ENCODE measurements at regions not wholly inside any gene's neighbourhood (a gene's known extent, or its start where the extent isn't known, plus 50 kb on each side); places are given as distances from the start of the nearest gene placed in this dataset.
A peak's percentile ranks its signal among the peaks of the same experiment; 100 is the strongest.

GRCh38 chr13:73580513-73581267 is 521.9 kb downstream of the KLF5 start:
- H3K4me3 Mint-ChIP-seq = no peak overlapping the region
- DNase-seq = no peak
- ATAC-seq (replicated peaks in 1 of 2) = no peak
- H3K4me1 Mint-ChIP-seq (ENCODE audit: low read depth) = no peaks in the 10 kb centered on the region
- H3K27ac Mint-ChIP-seq = no peak overlapping the region
- H3K9me3 Mint-ChIP-seq = peaks cover 0 to 4% of the 10 kb centered on the region in 2 donors
- no peaks in the 10 kb centered on the region for H3K36me3 Mint-ChIP-seq (ENCODE audit: insufficient read depth in 2 of 2)
- H3K27me3 Mint-ChIP-seq (ENCODE audit: low read depth) = no peaks in the 10 kb centered on the region

DNA sequence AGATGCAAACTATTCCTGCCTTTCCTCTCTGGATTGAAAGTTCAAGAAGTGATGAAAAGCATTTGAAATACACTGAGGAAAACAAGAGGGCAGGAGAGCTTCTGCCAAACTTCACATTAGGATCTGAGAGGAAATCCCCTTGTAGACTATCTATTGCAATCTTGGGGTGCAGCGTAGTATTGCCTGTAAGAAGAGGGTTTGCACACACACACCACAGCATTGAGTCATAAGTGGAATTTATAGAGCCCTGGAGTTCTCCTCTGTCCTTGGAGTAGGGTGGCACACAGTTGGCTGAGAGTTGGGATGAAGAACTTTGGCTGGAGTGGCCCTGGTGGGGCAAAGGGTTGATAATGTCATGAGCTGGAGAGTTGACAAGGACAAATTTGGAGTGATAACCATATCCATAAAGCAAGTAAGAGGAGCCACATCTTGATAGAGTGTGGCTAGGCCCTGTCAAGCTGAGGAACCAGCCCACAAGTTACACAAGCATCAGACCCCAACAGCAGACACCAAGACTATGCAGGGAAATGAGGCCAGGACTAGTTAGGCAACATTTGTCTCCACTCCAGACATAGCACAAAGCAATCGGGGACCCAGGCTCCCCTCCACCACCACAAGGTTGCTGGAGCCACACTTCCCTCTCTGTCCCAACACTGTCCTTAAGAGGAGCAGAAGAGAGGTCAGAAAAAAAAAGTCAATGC is 520.9 kb downstream of the KLF5 start:
- H3K4me3 Mint-ChIP-seq = no peak overlapping the region
- H3K27ac Mint-ChIP-seq = no peak overlapping the region
- no peaks in the 10 kb centered on the region for H3K4me1 Mint-ChIP-seq (ENCODE audit: low read depth)
- no peaks in the 10 kb centered on the region for H3K27me3 Mint-ChIP-seq (ENCODE audit: low read depth)
- DNase-seq (no peak), ATAC-seq (replicated peaks in 1 of 2) (no peak)
- H3K9me3 Mint-ChIP-seq = no peaks in the 10 kb centered on the region
- no peaks in the 10 kb centered on the region for H3K36me3 Mint-ChIP-seq (ENCODE audit: insufficient read depth in 2 of 2)

GRCh38 chr13:73578251-73578875 is 519.6 kb downstream of the KLF5 start:
- no peak for ATAC-seq (replicated peaks in 1 of 2)
- no peak for DNase-seq
- Mint-ChIP-seq H3K9me3 (no peaks in the 10 kb centered on the region), H3K27ac (no peak overlapping the region), H3K4me1 (ENCODE audit: low read depth) (no peaks in the 10 kb centered on the region), H3K36me3 (ENCODE audit: insufficient read depth in 2 of 2) (no peaks in the 10 kb centered on the region), H3K27me3 (ENCODE audit: low read depth) (no peaks in the 10 kb centered on the region), H3K4me3 (no peak overlapping the region)

DNA sequence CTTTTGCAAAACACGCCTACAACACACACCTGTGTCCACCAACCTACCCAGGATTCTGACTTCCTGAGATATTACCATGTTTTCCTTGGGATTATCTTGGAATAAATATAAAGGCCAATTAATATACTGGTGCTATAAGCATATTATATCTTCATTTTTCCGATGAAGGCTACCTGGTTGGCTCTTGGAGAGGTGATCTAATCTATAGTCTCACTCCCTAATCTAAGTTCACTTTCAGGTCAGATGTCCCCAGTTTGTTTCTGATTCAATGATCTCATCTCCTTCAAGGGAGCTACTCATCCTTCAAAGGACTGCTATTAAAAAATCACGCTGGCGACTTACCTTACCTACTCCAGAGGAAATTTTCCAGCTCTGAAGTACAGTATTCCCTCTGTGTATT is 517.5 kb downstream of the KLF5 start:
- H3K27me3 Mint-ChIP-seq (ENCODE audit: low read depth) = no peaks in the 10 kb centered on the region
- ATAC-seq (replicated peaks in 1 of 2) (no peak), DNase-seq (no peak)
- H3K36me3 Mint-ChIP-seq (ENCODE audit: insufficient read depth in 2 of 2) = no peaks in the 10 kb centered on the region
- no peak overlapping the region for H3K27ac Mint-ChIP-seq
- no peaks in the 10 kb centered on the region for H3K4me1 Mint-ChIP-seq (ENCODE audit: low read depth)
- H3K9me3 Mint-ChIP-seq = no peaks in the 10 kb centered on the region
- no peak overlapping the region for H3K4me3 Mint-ChIP-seq

- no peak overlapping the region for H3K27ac Mint-ChIP-seq
- no peaks in the 10 kb centered on the region for H3K27me3 Mint-ChIP-seq (ENCODE audit: low read depth)
- no peaks in the 10 kb centered on the region for H3K4me1 Mint-ChIP-seq (ENCODE audit: low read depth)
- H3K4me3 Mint-ChIP-seq = no peak overlapping the region
- ATAC-seq (replicated peaks in 1 of 2) (no peak), DNase-seq (no peak)
- no peaks in the 10 kb centered on the region for H3K9me3 Mint-ChIP-seq
- H3K36me3 Mint-ChIP-seq (ENCODE audit: insufficient read depth in 2 of 2) = no peaks in the 10 kb centered on the region
Observed at GRCh38 chr13:73572824-73573223, 514.0 kb downstream of the KLF5 start.

DNA sequence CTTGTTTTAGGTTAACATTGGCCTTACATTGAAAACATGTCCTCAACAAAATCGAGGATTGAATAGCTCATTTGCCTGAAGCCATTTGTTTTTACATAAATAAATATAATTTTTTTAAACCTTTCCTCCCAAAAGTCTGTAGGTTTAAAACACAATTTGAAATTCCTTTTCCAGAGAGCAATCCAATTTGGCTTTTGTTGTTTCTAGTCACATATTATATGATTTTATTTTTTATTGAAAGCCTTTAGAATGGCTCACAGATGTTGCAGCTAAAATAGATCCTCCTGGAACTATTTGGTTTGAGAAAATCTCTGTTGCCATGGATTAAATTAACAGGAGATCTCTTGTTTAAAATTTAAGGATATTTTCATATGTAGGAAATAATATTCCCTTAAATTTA is 512.6 kb downstream of the KLF5 start:
- ATAC-seq (replicated peaks in 1 of 2) (no peak), DNase-seq (no peak)
- Mint-ChIP-seq H3K4me3 (no peak overlapping the region), H3K4me1 (ENCODE audit: low read depth) (no peaks in the 10 kb centered on the region), H3K9me3 (no peaks in the 10 kb centered on the region), H3K27ac (no peak overlapping the region), H3K36me3 (ENCODE audit: insufficient read depth in 2 of 2) (no peaks in the 10 kb centered on the region), H3K27me3 (ENCODE audit: low read depth) (no peaks in the 10 kb centered on the region)

DNA sequence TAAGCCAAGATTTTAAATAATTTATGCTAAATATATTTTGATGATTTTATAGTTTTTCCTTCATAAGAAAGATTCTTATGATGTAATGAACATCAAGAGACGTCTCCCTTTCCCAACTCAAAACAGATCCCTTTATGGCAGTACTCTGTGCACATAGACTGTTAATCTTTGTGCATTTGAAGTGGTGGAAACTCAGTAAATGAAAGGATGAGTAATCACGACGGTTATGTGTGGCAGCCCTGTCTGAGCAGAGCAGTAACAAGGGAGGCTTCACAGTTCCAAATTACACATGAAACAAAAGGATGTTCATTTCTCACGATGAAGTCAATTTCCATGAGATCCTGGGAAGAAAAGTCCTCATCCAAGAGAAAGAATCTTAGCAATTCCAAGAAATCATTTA is 498.1 kb downstream of the KLF5 start:
- ATAC-seq (replicated peaks in 1 of 2) (peak; percentile 66 to 80), DNase-seq (no peak)
- Mint-ChIP-seq H3K4me1 (ENCODE audit: low read depth) (no peaks in the 10 kb centered on the region), H3K36me3 (ENCODE audit: insufficient read depth in 2 of 2) (peaks cover 0 to 1% of the 10 kb centered on the region in 2 donors), H3K4me3 (no peak overlapping the region), H3K27me3 (ENCODE audit: low read depth) (no peaks in the 10 kb centered on the region), H3K9me3 (no peaks in the 10 kb centered on the region), H3K27ac (no peak overlapping the region)

- no peaks in the 10 kb centered on the region for H3K27me3 Mint-ChIP-seq (ENCODE audit: low read depth)
Observed at GRCh38 chr13:73556128-73556527, 497.3 kb downstream of the KLF5 start.

DNA sequence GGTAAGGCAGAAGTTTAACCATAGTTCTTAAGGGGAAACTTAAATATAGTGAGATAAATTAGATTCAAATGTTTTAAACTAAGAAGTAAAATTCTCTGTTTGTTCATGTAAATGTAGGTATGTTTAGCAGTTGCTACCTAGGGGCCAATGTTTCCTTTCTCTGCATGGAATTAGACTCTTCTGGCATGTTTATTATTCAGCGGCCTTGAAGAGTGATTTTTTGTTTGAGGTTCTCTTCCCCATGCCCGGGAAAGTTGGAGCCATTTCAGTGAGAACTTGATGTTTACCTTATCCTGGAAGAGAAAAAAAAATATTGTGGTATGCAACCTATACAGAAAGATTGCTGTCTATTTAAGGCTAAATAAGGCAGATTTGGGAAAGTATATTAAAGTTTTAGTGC is 492.9 kb downstream of the KLF5 start:
- Mint-ChIP-seq H3K9me3 (no peaks in the 10 kb centered on the region), H3K4me3 (no peak overlapping the region), H3K4me1 (ENCODE audit: low read depth) (no peaks in the 10 kb centered on the region), H3K36me3 (ENCODE audit: insufficient read depth in 2 of 2) (no peaks in the 10 kb centered on the region), H3K27ac (no peak overlapping the region), H3K27me3 (ENCODE audit: low read depth) (no peaks in the 10 kb centered on the region)
- ATAC-seq (replicated peaks in 1 of 2) (no peak), DNase-seq (no peak)

More at GRCh38 chr13:73556128-73556527, 497.3 kb downstream of the KLF5 start:
- Mint-ChIP-seq H3K36me3 (ENCODE audit: insufficient read depth in 2 of 2) (peaks cover 0 to 1% of the 10 kb centered on the region in 2 donors), H3K4me1 (ENCODE audit: low read depth) (no peaks in the 10 kb centered on the region), H3K27ac (no peak overlapping the region), H3K9me3 (no peaks in the 10 kb centered on the region), H3K4me3 (no peak overlapping the region)
- DNase-seq (no peak), ATAC-seq (replicated peaks in 1 of 2) (no peak)

DNA sequence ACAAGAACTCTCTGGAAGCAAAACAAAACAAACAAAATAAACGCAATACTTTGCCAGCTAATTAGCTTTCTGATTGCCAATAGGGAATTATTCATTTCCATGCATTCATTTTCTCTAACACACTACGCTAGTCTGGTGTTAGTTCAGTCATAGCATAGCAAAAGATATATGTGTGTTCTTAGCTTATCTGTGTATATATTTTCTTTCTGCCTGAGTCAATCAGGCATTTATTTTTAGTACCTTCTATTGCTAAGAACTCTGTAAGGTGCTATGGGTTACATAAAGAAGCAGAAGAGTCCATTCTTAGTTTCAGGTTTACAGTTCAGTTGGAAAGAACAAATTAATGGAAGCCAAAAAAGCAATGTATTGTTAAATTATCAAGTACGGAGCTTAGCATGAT is 490.9 kb downstream of the KLF5 start:
- H3K9me3 Mint-ChIP-seq = no peaks in the 10 kb centered on the region
- no peaks in the 10 kb centered on the region for H3K27me3 Mint-ChIP-seq (ENCODE audit: low read depth)
- ATAC-seq (replicated peaks in 1 of 2) (no peak), DNase-seq (no peak)
- no peak overlapping the region for H3K4me3 Mint-ChIP-seq
- no peaks in the 10 kb centered on the region for H3K4me1 Mint-ChIP-seq (ENCODE audit: low read depth)
- no peaks in the 10 kb centered on the region for H3K36me3 Mint-ChIP-seq (ENCODE audit: insufficient read depth in 2 of 2)
- H3K27ac Mint-ChIP-seq = no peak overlapping the region

- Mint-ChIP-seq H3K27me3 (ENCODE audit: low read depth) (no peaks in the 10 kb centered on the region), H3K9me3 (no peaks in the 10 kb centered on the region), H3K4me3 (no peak overlapping the region), H3K27ac (no peak overlapping the region), H3K36me3 (ENCODE audit: insufficient read depth in 2 of 2) (no peaks in the 10 kb centered on the region), H3K4me1 (ENCODE audit: low read depth) (no peaks in the 10 kb centered on the region)
- DNase-seq = no peak
- no peak for ATAC-seq (replicated peaks in 1 of 2)
Observed at GRCh38 chr13:73548449-73548848, 489.6 kb downstream of the KLF5 start.

- no peak for DNase-seq
Observed at GRCh38 chr13:73547239-73547638, 488.4 kb downstream of the KLF5 start.

DNA sequence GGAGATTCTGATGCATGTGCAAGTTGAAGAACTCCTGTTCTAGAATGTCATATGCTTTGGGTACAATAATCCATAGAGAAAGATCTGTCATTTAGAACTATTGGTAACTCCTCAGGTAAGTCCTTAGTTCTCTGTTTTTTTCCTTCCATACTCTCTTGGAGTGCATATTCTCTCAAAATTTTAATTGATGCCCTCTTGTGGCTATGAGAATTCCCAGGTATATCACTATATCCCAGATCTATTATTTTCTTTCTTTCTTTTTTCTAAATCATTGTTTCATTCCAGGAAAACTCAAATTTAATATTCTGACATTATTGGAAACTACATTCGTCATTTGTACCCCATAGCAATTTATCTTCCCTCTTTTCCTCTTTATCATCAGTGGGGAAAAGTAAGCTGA is 485.4 kb downstream of the KLF5 start:
- H3K36me3 Mint-ChIP-seq (ENCODE audit: insufficient read depth in 2 of 2) = no peaks in the 10 kb centered on the region
- no peaks in the 10 kb centered on the region for H3K4me1 Mint-ChIP-seq (ENCODE audit: low read depth)
- H3K4me3 Mint-ChIP-seq = no peak overlapping the region
- DNase-seq = no peak
- H3K27me3 Mint-ChIP-seq (ENCODE audit: low read depth) = no peaks in the 10 kb centered on the region
- H3K27ac Mint-ChIP-seq = no peak overlapping the region
- H3K9me3 Mint-ChIP-seq = no peaks in the 10 kb centered on the region
- ATAC-seq (replicated peaks in 1 of 2) = no peak

More at GRCh38 chr13:73547239-73547638, 488.4 kb downstream of the KLF5 start:
- Mint-ChIP-seq H3K36me3 (ENCODE audit: insufficient read depth in 2 of 2) (no peaks in the 10 kb centered on the region), H3K27ac (no peak overlapping the region), H3K4me1 (ENCODE audit: low read depth) (no peaks in the 10 kb centered on the region), H3K9me3 (no peaks in the 10 kb centered on the region), H3K27me3 (ENCODE audit: low read depth) (no peaks in the 10 kb centered on the region), H3K4me3 (no peak overlapping the region)
- no peak for ATAC-seq (replicated peaks in 1 of 2)
